ENCODE measurements at regions not wholly inside any gene's neighbourhood (a gene's known extent, or its start where the extent isn't known, plus 50 kb on each side); places are given as distances from the start of the nearest gene placed in this dataset.

GRCh38 chr12:89047856-89048418, 304.4 kb downstream of the DUSP6 start:
- Histone ChIP-seq H3K9me3 (ENCODE audit: control insufficient read depth in 2 of 2, low read length in 2 of 2) (no peaks in the 10 kb centered on the region), H3K4me3 (ENCODE audit: low read length in 2 of 2) (no peak overlapping the region), H3K27me3 (ENCODE audit: control insufficient read depth in 1 of 2, insufficient read depth in 2 of 2, low read length in 2 of 2) (no peaks in the 10 kb centered on the region), H3K9ac (ENCODE audit: low read length in 2 of 2) (no peak overlapping the region), H3K27ac (ENCODE audit: low read length) (no peak overlapping the region), H3K36me3 (ENCODE audit: control insufficient read depth in 2 of 2, insufficient read depth in 2 of 2, low read length in 2 of 2) (no peaks in the 10 kb centered on the region), H3K4me1 (ENCODE audit: control insufficient read depth, insufficient read depth, low read length) (no peaks in the 10 kb centered on the region)

DNA sequence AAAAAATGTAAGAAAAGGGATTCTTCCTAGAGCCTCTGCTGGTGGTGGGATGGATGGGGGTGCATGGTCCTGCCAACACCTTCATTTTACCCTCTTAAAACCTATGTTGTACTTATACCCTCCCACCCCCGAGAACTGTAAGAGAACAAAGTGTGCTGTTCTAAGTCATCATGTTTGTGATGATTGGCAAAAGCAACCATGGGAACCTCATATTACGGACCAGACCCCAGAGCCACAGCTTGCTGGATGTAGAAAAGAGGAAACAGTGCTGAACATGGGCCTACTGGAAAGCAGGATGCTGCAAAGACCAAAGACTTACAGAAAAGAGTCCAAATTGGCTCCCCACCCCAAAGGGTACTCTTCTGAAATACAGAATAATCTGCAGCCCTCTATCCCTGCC, 311.2 kb downstream of the DUSP6 start:
- no peak overlapping the region for H3K4me3 ChIP-seq (ENCODE audit: low read length in 2 of 2)
- H3K27me3 ChIP-seq (ENCODE audit: control insufficient read depth in 1 of 2, insufficient read depth in 2 of 2, low read length in 2 of 2): no peaks in the 10 kb centered on the region
- H3K9me3 ChIP-seq (ENCODE audit: control insufficient read depth in 2 of 2, low read length in 2 of 2): no peaks in the 10 kb centered on the region
- no peak overlapping the region for H3K9ac ChIP-seq (ENCODE audit: low read length in 2 of 2)
- H3K27ac ChIP-seq (ENCODE audit: low read length): no peak overlapping the region
- no peaks in the 10 kb centered on the region for H3K36me3 ChIP-seq (ENCODE audit: control insufficient read depth in 2 of 2, insufficient read depth in 2 of 2, low read length in 2 of 2)
- no peaks in the 10 kb centered on the region for H3K4me1 ChIP-seq (ENCODE audit: control insufficient read depth, insufficient read depth, low read length)

- Histone ChIP-seq H3K36me3 (ENCODE audit: control insufficient read depth in 2 of 2, insufficient read depth in 2 of 2, low read length in 2 of 2) (no peaks in the 10 kb centered on the region), H3K9ac (ENCODE audit: low read length in 2 of 2) (no peak overlapping the region), H3K9me3 (ENCODE audit: control insufficient read depth in 2 of 2, low read length in 2 of 2) (no peaks in the 10 kb centered on the region), H3K27ac (ENCODE audit: low read length) (no peak overlapping the region), H3K27me3 (ENCODE audit: control insufficient read depth in 1 of 2, insufficient read depth in 2 of 2, low read length in 2 of 2) (no peaks in the 10 kb centered on the region), H3K4me1 (ENCODE audit: control insufficient read depth, insufficient read depth, low read length) (no peaks in the 10 kb centered on the region), H3K4me3 (ENCODE audit: low read length in 2 of 2) (no peak overlapping the region)
Observed at GRCh38 chr12:89040146-89040964, 311.9 kb downstream of the DUSP6 start.

- Histone ChIP-seq H3K27me3 (ENCODE audit: control insufficient read depth in 1 of 2, insufficient read depth in 2 of 2, low read length in 2 of 2) (no peaks in the 10 kb centered on the region), H3K27ac (ENCODE audit: low read length) (no peak overlapping the region), H3K9ac (ENCODE audit: low read length in 2 of 2) (no peak overlapping the region), H3K4me1 (ENCODE audit: control insufficient read depth, insufficient read depth, low read length) (no peaks in the 10 kb centered on the region), H3K9me3 (ENCODE audit: control insufficient read depth in 2 of 2, low read length in 2 of 2) (no peaks in the 10 kb centered on the region), H3K4me3 (ENCODE audit: low read length in 2 of 2) (no peak overlapping the region), H3K36me3 (ENCODE audit: control insufficient read depth in 2 of 2, insufficient read depth in 2 of 2, low read length in 2 of 2) (no peaks in the 10 kb centered on the region)
Observed at GRCh38 chr12:89038831-89039512, 313.3 kb downstream of the DUSP6 start.

DNA sequence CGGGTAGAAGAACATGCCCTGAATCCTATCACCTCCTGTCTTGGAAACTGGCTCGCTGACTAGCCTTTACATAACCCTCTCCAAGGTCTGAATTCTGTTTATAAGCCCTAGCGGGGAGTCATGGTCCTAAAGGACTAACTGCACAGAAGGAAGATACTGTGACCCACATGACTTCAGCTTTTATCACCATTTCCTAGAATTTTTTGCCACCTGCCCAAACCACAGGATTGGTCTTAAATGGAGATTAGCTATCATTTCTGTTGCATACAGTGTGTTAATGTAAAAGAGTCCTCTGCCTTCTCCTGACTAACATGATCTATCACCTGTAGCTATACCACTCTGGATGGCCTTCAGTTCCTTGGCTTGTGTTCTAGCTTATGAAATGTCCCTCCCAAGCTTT, 319.2 kb downstream of the DUSP6 start:
- Histone ChIP-seq H3K4me1 (ENCODE audit: control insufficient read depth, insufficient read depth, low read length) (no peaks in the 10 kb centered on the region), H3K27ac (ENCODE audit: low read length) (no peak overlapping the region), H3K27me3 (ENCODE audit: control insufficient read depth in 1 of 2, insufficient read depth in 2 of 2, low read length in 2 of 2) (no peaks in the 10 kb centered on the region), H3K36me3 (ENCODE audit: control insufficient read depth in 2 of 2, insufficient read depth in 2 of 2, low read length in 2 of 2) (no peaks in the 10 kb centered on the region), H3K9ac (ENCODE audit: low read length in 2 of 2) (no peak overlapping the region), H3K4me3 (ENCODE audit: low read length in 2 of 2) (no peak overlapping the region), H3K9me3 (ENCODE audit: control insufficient read depth in 2 of 2, low read length in 2 of 2) (no peaks in the 10 kb centered on the region)

GRCh38 chr12:89029961-89030360, 322.3 kb downstream of the DUSP6 start:
- Histone ChIP-seq H3K36me3 (ENCODE audit: control insufficient read depth in 2 of 2, insufficient read depth in 2 of 2, low read length in 2 of 2) (no peaks in the 10 kb centered on the region), H3K9ac (ENCODE audit: low read length in 2 of 2) (no peak overlapping the region), H3K27ac (ENCODE audit: low read length) (no peak overlapping the region), H3K27me3 (ENCODE audit: control insufficient read depth in 1 of 2, insufficient read depth in 2 of 2, low read length in 2 of 2) (no peaks in the 10 kb centered on the region), H3K4me1 (ENCODE audit: control insufficient read depth, insufficient read depth, low read length) (no peaks in the 10 kb centered on the region), H3K4me3 (ENCODE audit: low read length in 2 of 2) (no peak overlapping the region), H3K9me3 (ENCODE audit: control insufficient read depth in 2 of 2, low read length in 2 of 2) (no peaks in the 10 kb centered on the region)

- peaks cover 2% of the 10 kb centered on the region for H3K4me1 ChIP-seq (ENCODE audit: control insufficient read depth, insufficient read depth, low read length)
- H3K4me3 ChIP-seq (ENCODE audit: low read length in 2 of 2): no peak overlapping the region
- H3K9ac ChIP-seq (ENCODE audit: low read length in 2 of 2): no peak overlapping the region
Observed at GRCh38 chr12:89024580-89024979, 327.7 kb downstream of the DUSP6 start.

GRCh38 chr12:89023936-89024335, 328.4 kb downstream of the DUSP6 start:
- H3K27ac ChIP-seq (ENCODE audit: low read length): no peak overlapping the region
- no peaks in the 10 kb centered on the region for H3K27me3 ChIP-seq (ENCODE audit: control insufficient read depth in 1 of 2, insufficient read depth in 2 of 2, low read length in 2 of 2)
- H3K36me3 ChIP-seq (ENCODE audit: control insufficient read depth in 2 of 2, insufficient read depth in 2 of 2, low read length in 2 of 2): no peaks in the 10 kb centered on the region
- H3K9ac ChIP-seq (ENCODE audit: low read length in 2 of 2): no peak overlapping the region
- H3K4me1 ChIP-seq (ENCODE audit: control insufficient read depth, insufficient read depth, low read length): peaks cover 2% of the 10 kb centered on the region
- no peak overlapping the region for H3K4me3 ChIP-seq (ENCODE audit: low read length in 2 of 2)
- H3K9me3 ChIP-seq (ENCODE audit: control insufficient read depth in 2 of 2, low read length in 2 of 2): no peaks in the 10 kb centered on the region

More at GRCh38 chr12:89024580-89024979, 327.7 kb downstream of the DUSP6 start:
- Histone ChIP-seq H3K9me3 (ENCODE audit: control insufficient read depth in 2 of 2, low read length in 2 of 2) (no peaks in the 10 kb centered on the region), H3K27me3 (ENCODE audit: control insufficient read depth in 1 of 2, insufficient read depth in 2 of 2, low read length in 2 of 2) (no peaks in the 10 kb centered on the region), H3K27ac (ENCODE audit: low read length) (no peak overlapping the region), H3K36me3 (ENCODE audit: control insufficient read depth in 2 of 2, insufficient read depth in 2 of 2, low read length in 2 of 2) (no peaks in the 10 kb centered on the region)

GRCh38 chr12:89020689-89021088, 331.6 kb downstream of the DUSP6 start:
- Histone ChIP-seq H3K4me3 (ENCODE audit: low read length in 2 of 2) (no peak overlapping the region), H3K4me1 (ENCODE audit: control insufficient read depth, insufficient read depth, low read length) (peaks cover 2% of the 10 kb centered on the region), H3K36me3 (ENCODE audit: control insufficient read depth in 2 of 2, insufficient read depth in 2 of 2, low read length in 2 of 2) (no peaks in the 10 kb centered on the region), H3K9ac (ENCODE audit: low read length in 2 of 2) (no peak overlapping the region), H3K9me3 (ENCODE audit: control insufficient read depth in 2 of 2, low read length in 2 of 2) (no peaks in the 10 kb centered on the region), H3K27me3 (ENCODE audit: control insufficient read depth in 1 of 2, insufficient read depth in 2 of 2, low read length in 2 of 2) (no peaks in the 10 kb centered on the region), H3K27ac (ENCODE audit: low read length) (no peak overlapping the region)

DNA sequence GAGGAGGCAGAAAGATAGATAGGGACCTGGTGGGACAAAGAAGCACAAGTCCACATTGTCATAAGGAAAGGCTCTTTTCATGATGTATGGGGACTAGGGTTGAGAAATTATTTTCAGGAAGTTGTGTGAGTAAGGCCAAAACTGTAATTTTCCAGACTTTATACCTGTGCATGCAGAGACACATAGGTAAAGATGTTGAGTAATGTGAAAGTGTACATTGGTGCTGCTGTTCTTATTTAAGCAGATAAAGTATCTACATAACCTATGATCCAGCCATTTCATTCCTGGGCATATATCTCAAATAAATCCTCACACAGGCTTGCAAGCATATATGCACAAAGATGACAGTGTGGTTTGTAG, 332.2 kb downstream of the DUSP6 start:
- Histone ChIP-seq H3K27ac (ENCODE audit: low read length) (no peak overlapping the region), H3K36me3 (ENCODE audit: control insufficient read depth in 2 of 2, insufficient read depth in 2 of 2, low read length in 2 of 2) (no peaks in the 10 kb centered on the region), H3K4me3 (ENCODE audit: low read length in 2 of 2) (no peak overlapping the region), H3K4me1 (ENCODE audit: control insufficient read depth, insufficient read depth, low read length) (peaks cover 2% of the 10 kb centered on the region), H3K27me3 (ENCODE audit: control insufficient read depth in 1 of 2, insufficient read depth in 2 of 2, low read length in 2 of 2) (no peaks in the 10 kb centered on the region), H3K9me3 (ENCODE audit: control insufficient read depth in 2 of 2, low read length in 2 of 2) (no peaks in the 10 kb centered on the region), H3K9ac (ENCODE audit: low read length in 2 of 2) (no peak overlapping the region)
